ENCODE measurements at regions not wholly inside any gene's neighbourhood (a gene's known extent, or its start where the extent isn't known, plus 50 kb on each side); places are given as distances from the start of the nearest gene placed in this dataset.

DNA sequence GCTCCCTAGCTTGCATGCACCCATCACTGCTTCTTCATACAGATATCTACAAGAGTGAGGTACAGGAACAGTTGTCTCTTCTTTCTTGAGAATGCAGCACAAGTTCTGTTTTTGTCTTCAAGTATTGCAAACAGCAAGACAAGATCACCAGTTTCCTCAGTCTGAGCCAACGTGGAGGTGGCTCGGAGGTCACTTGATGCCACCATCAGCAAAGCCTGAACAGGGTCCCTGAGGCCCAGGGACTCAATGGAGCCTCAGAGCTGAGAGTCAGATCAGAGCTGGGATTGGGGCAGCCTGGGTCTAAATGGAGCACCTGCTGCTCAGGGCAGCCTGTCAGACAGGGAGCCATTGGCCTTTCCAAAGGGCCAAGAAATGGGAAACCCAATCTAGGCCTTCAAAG is 290.7 kb upstream of the ID2 start:
- TF ChIP-seq FIP1L1 (IDR thresholded peaks at IDR 0.05; ENCODE audit: low read depth, low read length, poor library complexity, severe bottlenecking), result no peak
- no peak for TF ChIP-seq SREBF2 (CRISPR knock-in tag; IDR thresholded peaks at IDR 0.05)
- TF ChIP-seq, protein P1, sequence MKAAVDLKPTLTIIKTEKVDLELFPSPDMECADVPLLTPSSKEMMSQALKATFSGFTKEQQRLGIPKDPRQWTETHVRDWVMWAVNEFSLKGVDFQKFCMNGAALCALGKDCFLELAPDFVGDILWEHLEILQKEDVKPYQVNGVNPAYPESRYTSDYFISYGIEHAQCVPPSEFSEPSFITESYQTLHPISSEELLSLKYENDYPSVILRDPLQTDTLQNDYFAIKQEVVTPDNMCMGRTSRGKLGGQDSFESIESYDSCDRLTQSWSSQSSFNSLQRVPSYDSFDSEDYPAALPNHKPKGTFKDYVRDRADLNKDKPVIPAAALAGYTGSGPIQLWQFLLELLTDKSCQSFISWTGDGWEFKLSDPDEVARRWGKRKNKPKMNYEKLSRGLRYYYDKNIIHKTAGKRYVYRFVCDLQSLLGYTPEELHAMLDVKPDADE (conservative IDR thresholded peaks at IDR 0.05; ENCODE audit: control insufficient read depth, low read depth, low read length), result no peak
- TF ChIP-seq, protein P2, sequence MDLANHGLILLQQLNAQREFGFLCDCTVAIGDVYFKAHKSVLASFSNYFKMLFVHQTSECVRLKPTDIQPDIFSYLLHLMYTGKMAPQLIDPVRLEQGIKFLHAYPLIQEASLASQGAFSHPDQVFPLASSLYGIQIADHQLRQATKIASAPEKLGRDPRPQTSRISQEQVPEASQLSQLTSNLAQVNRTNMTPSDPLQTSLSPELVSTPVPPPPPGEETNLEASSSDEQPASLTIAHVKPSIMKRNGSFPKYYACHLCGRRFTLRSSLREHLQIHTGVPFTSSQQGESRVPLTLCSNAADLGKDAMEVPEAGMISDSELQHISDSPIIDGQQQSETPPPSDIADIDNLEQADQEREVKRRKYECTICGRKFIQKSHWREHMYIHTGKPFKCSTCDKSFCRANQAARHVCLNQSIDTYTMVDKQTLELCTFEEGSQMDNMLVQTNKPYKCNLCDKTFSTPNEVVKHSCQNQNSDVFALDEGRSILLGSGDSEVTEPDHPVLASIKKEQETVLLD (IDR thresholded peaks at IDR 0.05), result no peak
- no peak for TF ChIP-seq TAL1 (IDR thresholded peaks at IDR 0.05)
- no peak for TF ChIP-seq XRCC5 (IDR thresholded peaks at IDR 0.05; ENCODE audit: low read depth, low read length)
- no peak for TF ChIP-seq HNRNPK (IDR thresholded peaks at IDR 0.05; ENCODE audit: low read depth, low read length, poor library complexity, severe bottlenecking)
- TF ChIP-seq, protein P3, sequence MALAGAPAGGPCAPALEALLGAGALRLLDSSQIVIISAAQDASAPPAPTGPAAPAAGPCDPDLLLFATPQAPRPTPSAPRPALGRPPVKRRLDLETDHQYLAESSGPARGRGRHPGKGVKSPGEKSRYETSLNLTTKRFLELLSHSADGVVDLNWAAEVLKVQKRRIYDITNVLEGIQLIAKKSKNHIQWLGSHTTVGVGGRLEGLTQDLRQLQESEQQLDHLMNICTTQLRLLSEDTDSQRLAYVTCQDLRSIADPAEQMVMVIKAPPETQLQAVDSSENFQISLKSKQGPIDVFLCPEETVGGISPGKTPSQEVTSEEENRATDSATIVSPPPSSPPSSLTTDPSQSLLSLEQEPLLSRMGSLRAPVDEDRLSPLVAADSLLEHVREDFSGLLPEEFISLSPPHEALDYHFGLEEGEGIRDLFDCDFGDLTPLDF (CRISPR knock-in tag; IDR thresholded peaks at IDR 0.05), result no peak
- TF ChIP-seq ETV6 (IDR thresholded peaks at IDR 0.05; ENCODE audit: borderline replicate concordance in 1 of 2, low read depth in 2 of 2, low read length in 1 of 2), result no peak
- no peak for TF ChIP-seq ETV6 (CRISPR knock-in tag; IDR thresholded peaks at IDR 0.05; ENCODE audit: borderline replicate concordance)
- no peak for TF ChIP-seq ZNF75A (CRISPR knock-in tag; IDR thresholded peaks at IDR 0.05)
- no peak for TF ChIP-seq SIN3A (IDR thresholded peaks at IDR 0.05; ENCODE audit: borderline replicate concordance in 2 of 2, control insufficient read depth in 1 of 2, low read depth in 2 of 2, low read length in 2 of 2)
- no peak for TF ChIP-seq POLR2A (conservative IDR thresholded peaks at IDR 0.05)

Measured in K562 (cell line).